WTC11 (cell line): ENCODE measurements at regions not wholly inside any gene's neighbourhood (a gene's known extent, or its start where the extent isn't known, plus 50 kb on each side); places are given as distances from the start of the nearest gene placed in this dataset.

ENCODE experiments used
- ATAC-seq: fragments of 200-7000 bp; cut with Tn5 transposase; 2 replicates; pipeline ENCODE4 v1.10.0; 2021; ENCODE audit warnings: mild to moderate bottlenecking, moderate library complexity
- CTCF ChIA-PET: fragments of 300-600 bp; sonication (Branson Sonifier 250); formaldehyde crosslinking; loops from one replicate; lab custom pipeline; 2021; ENCODE audit warnings: antibody characterized with exemption; lab: Charles Lee
- POLR2A ChIA-PET: fragments of 350-600 bp; sonication (Branson Sonifier 250); formaldehyde crosslinking; loops from one replicate; lab custom pipeline; 2021; ENCODE audit warnings: antibody characterized with exemption; lab: Charles Lee
- DNase-seq: peaks from one replicate; pipeline ENCODE4 v3.0.0; 2021; ENCODE audit warnings: low spot score
- H3K27ac Mint-ChIP-seq: 2 replicates; pipeline ENCODE4 v1.8.0; 2021; ENCODE audit warnings: mixed read lengths
- H3K27me3 Mint-ChIP-seq: 2 replicates; pipeline ENCODE4 v1.8.0; 2021; ENCODE audit warnings: low read depth, mild to moderate bottlenecking, moderate library complexity, mixed read lengths
- H3K36me3 Mint-ChIP-seq: 2 replicates; pipeline ENCODE4 v1.8.0; 2021; ENCODE audit warnings: mixed read lengths
- H3K4me1 Mint-ChIP-seq: 2 replicates; pipeline ENCODE4 v1.8.0; 2022; ENCODE audit warnings: mixed read lengths
- H3K4me3 Mint-ChIP-seq: 2 replicates; pipeline ENCODE4 v1.8.0; 2021; ENCODE audit warnings: mild to moderate bottlenecking, moderate library complexity, mixed read lengths
- H3K9me3 Mint-ChIP-seq: 2 replicates; pipeline ENCODE4 v1.8.0; 2021; ENCODE audit warnings: mixed read lengths
- ARID4B ChIP-seq: sonication (generic); formaldehyde crosslinking; IDR thresholded peaks from 2 replicates; pipeline ENCODE4 v1.8.0; 2023; ENCODE audit warnings: missing genetic modification reagents, mild to moderate bottlenecking, borderline replicate concordance
- ATF3 ChIP-seq: sonication (generic); formaldehyde crosslinking; conservative IDR thresholded peaks from 2 replicates; pipeline ENCODE4 v1.8.1; 2022; ENCODE audit warnings: mild to moderate bottlenecking, missing genetic modification reagents
- E2F1 ChIP-seq: sonication (generic); formaldehyde crosslinking; IDR thresholded peaks from 2 replicates; pipeline ENCODE4 v1.8.0; 2022; ENCODE audit warnings: mild to moderate bottlenecking, missing genetic modification reagents
- ETV6 ChIP-seq: sonication (generic); formaldehyde crosslinking; IDR thresholded peaks from 2 replicates; pipeline ENCODE4 v1.8.1; 2022; ENCODE audit warnings: mild to moderate bottlenecking, missing genetic modification reagents
- FOXJ3 ChIP-seq: sonication (generic); formaldehyde crosslinking; IDR thresholded peaks from 2 replicates; pipeline ENCODE4 v1.9.0; 2021; ENCODE audit warnings: missing genetic modification reagents, mild to moderate bottlenecking, borderline replicate concordance
- FOXK1 ChIP-seq: sonication (generic); formaldehyde crosslinking; IDR thresholded peaks from 2 replicates; pipeline ENCODE4 v1.8.0; 2022; ENCODE audit warnings: mild to moderate bottlenecking, moderate library complexity, missing genetic modification reagents
- FOXP1 ChIP-seq: sonication (generic); formaldehyde crosslinking; IDR thresholded peaks from 2 replicates; pipeline ENCODE4 v1.8.0; 2022; ENCODE audit warnings: missing genetic modification reagents, mild to moderate bottlenecking, moderate library complexity, borderline replicate concordance
- MXD4 ChIP-seq: fragments of 250-450 bp; sonication (Bioruptor Pico); IDR thresholded peaks from 2 replicates; pipeline ENCODE4 v1.8.0; 2021; ENCODE audit warnings: mild to moderate bottlenecking, moderate library complexity, borderline replicate concordance
- NFYB ChIP-seq: sonication (generic); formaldehyde crosslinking; conservative IDR thresholded peaks from 2 replicates; pipeline ENCODE4 v1.8.0; 2022; ENCODE audit warnings: low read depth, missing genetic modification reagents
- NR1H2 ChIP-seq: sonication (generic); formaldehyde crosslinking; IDR thresholded peaks from 2 replicates; pipeline ENCODE4 v1.9.0; 2021; ENCODE audit warnings: mild to moderate bottlenecking, moderate library complexity, missing genetic modification reagents
- NR2C2 ChIP-seq: sonication (generic); formaldehyde crosslinking; IDR thresholded peaks from 2 replicates; pipeline ENCODE4 v1.8.0; 2022; ENCODE audit warnings: mild to moderate bottlenecking, missing genetic modification reagents
- PREB ChIP-seq: sonication (generic); formaldehyde crosslinking; IDR thresholded peaks from 2 replicates; pipeline ENCODE4 v1.8.1; 2022; ENCODE audit warnings: mild to moderate bottlenecking, missing genetic modification reagents, moderate library complexity, borderline replicate concordance
- SMAD4 ChIP-seq: sonication (generic); formaldehyde crosslinking; IDR thresholded peaks from 2 replicates; pipeline ENCODE4 v1.8.0; 2022; ENCODE audit warnings: mild to moderate bottlenecking, missing genetic modification reagents
- SOX15 ChIP-seq: fragments of 250-450 bp; sonication (Bioruptor Pico); IDR thresholded peaks from 2 replicates; pipeline ENCODE4 v1.9.0; 2021; ENCODE audit warnings: mild to moderate bottlenecking
- STAT6 ChIP-seq: sonication (generic); formaldehyde crosslinking; conservative IDR thresholded peaks from 2 replicates; pipeline ENCODE4 v1.8.1; 2023; ENCODE audit warnings: mild to moderate bottlenecking, low read depth, missing genetic modification reagents, moderate library complexity
- TEAD1 ChIP-seq: sonication (generic); formaldehyde crosslinking; IDR thresholded peaks from 2 replicates; pipeline ENCODE4 v1.8.0; 2022; ENCODE audit warnings: mild to moderate bottlenecking, missing genetic modification reagents
- TEAD4 ChIP-seq: sonication (generic); formaldehyde crosslinking; IDR thresholded peaks from 2 replicates; pipeline ENCODE4 v1.8.0; 2022; ENCODE audit warnings: mild to moderate bottlenecking, missing genetic modification reagents
- USF1 ChIP-seq: sonication (generic); formaldehyde crosslinking; IDR thresholded peaks from 2 replicates; pipeline ENCODE4 v1.8.0; 2022; ENCODE audit warnings: mild to moderate bottlenecking, missing genetic modification reagents
- ZBTB21 ChIP-seq: sonication (generic); formaldehyde crosslinking; IDR thresholded peaks from 2 replicates; pipeline ENCODE4 v1.8.1; 2023; ENCODE audit warnings: mild to moderate bottlenecking, missing genetic modification reagents, borderline replicate concordance
- ZNF138 ChIP-seq: sonication (generic); formaldehyde crosslinking; conservative IDR thresholded peaks from 2 replicates; pipeline ENCODE4 v1.8.1; 2022; ENCODE audit warnings: mild to moderate bottlenecking, moderate library complexity, missing genetic modification reagents
- ZNF263 ChIP-seq: sonication (generic); formaldehyde crosslinking; IDR thresholded peaks from 2 replicates; pipeline ENCODE4 v1.8.1; 2022; ENCODE audit warnings: low read depth, mild to moderate bottlenecking, moderate library complexity, missing genetic modification reagents
- ZNF512 ChIP-seq: sonication (generic); formaldehyde crosslinking; IDR thresholded peaks from 2 replicates; pipeline ENCODE4 v1.8.1; 2022; ENCODE audit warnings: missing genetic modification reagents, borderline replicate concordance
- ZSCAN18 ChIP-seq: fragments of 250-450 bp; sonication (Bioruptor Pico); IDR thresholded peaks from 2 replicates; pipeline ENCODE4 v2.1.2; 2022; ENCODE audit warnings: mild to moderate bottlenecking, moderate library complexity

GRCh38 chr10:113459626-113460280, 93.1 kb upstream of the HABP2 start (continued):
- TF ChIP-seq ZNF138 (no peak), FOXJ3 (no peak), NR2C2 (CRISPR knock-in tag) (no peak), TEAD4 (CRISPR knock-in tag) (no peak), ARID4B (CRISPR knock-in tag) (no peak)

GRCh38 chr10:113463083-113463482, 89.8 kb upstream of the HABP2 start:
- ChIA-PET POLR2A (no interaction called here), CTCF (interaction anchor here (1.2 kb wide), 1 partner anchor 9 kb away, joined by 3 read pairs; no protein-coding TSS in a partner anchor)
- Mint-ChIP-seq H3K4me1 (peaks cover 4% of the 10 kb centered on the region), H3K27ac (no peak overlapping the region), H3K36me3 (no peaks in the 10 kb centered on the region), H3K27me3 (no peaks in the 10 kb centered on the region; the same call in 1 of the 2 replicates), H3K4me3 (no peak overlapping the region), H3K9me3 (peaks cover under 1% of the 10 kb centered on the region; the same call in 1 of the 2 replicates)
- ATAC-seq (no peak), DNase-seq (no peak)
- TF ChIP-seq FOXK1 (CRISPR knock-in tag) (no peak), ETV6 (CRISPR knock-in tag) (no peak), ZNF512 (CRISPR knock-in tag) (no peak), TEAD1 (no peak), STAT6 (CRISPR knock-in tag) (no peak), PREB (CRISPR knock-in tag) (no peak), FOXP1 (no peak), MXD4 (no peak), SOX15 (no peak), ZSCAN18 (CRISPR knock-in tag) (no peak), NR1H2 (CRISPR knock-in tag) (no peak), ATF3 (CRISPR knock-in tag) (no peak), USF1 (CRISPR knock-in tag) (no peak), SMAD4 (CRISPR knock-in tag) (no peak), E2F1 (no peak), ZBTB21 (CRISPR knock-in tag) (no peak), ZNF263 (CRISPR knock-in tag) (no peak), NFYB (no peak)
